AG10803 (cell line): ENCODE measurements at regions not wholly inside any gene's neighbourhood (a gene's known extent, or its start where the extent isn't known, plus 50 kb on each side); places are given as distances from the start of the nearest gene placed in this dataset.

Experiments used
- DNase-seq: peaks from one replicate; pipeline ENCODE4 v3.0.0; 2010; ENCODE audit warnings: low read depth
- H3K4me3 ChIP-seq: 2 replicates; pipeline ENCODE4 v1.5.1; 2011; ENCODE audit warnings: mild to moderate bottlenecking, low read length, control low read depth
- CTCF ChIP-seq: conservative IDR thresholded peaks from 2 replicates; pipeline ENCODE4 v1.5.1; 2011; ENCODE audit warnings: mild to moderate bottlenecking, low read length, control low read depth, inconsistent platforms

GRCh38 chr7:70944516-70944915, 187.4 kb upstream of the GALNT17 start:
- H3K4me3 ChIP-seq, result no peak overlapping the region
- TF ChIP-seq CTCF, result no peak
- DNase-seq, result no peak

DNA sequence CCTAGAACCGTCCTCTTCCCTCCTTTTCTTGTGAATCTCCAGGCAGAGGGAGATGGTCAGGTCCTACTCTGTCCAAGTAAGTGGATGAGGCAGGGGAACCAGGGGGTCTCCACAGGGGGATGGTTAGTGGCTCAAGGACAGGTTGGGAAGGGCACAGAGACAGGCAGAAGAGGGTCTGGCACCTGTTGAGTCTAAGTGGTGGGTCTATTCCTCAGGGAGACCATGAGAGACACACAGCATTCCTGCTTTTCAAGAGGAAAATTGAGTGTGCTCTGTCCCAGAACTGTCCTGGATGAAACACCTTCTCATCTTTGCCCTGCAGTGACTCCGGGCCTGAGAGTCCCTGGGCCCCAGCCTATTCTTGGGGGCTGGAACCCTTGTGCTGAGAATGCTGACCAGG, 184.8 kb upstream of the GALNT17 start:
- H3K4me3 ChIP-seq, result no peak overlapping the region
- no peak for DNase-seq
- no peak for TF ChIP-seq CTCF

DNA sequence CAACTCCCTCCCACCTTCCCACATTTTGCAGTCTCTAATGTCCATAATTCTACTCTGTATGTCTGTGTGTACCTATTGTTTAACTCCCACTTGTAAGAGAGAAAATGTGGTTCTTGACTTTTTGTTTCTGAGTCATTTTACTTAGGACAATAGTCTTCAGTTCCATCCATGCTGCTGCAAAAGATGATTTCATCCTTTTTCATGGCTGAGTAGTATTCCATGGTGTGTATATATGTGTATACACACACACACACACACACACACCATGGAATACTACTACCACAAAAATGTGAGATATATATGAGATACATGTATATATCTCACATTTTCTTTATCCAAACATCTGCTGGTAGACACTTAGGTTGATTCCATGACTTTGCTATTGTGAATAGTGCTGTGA, 182.1 kb upstream of the GALNT17 start:
- H3K4me3 ChIP-seq, result no peak overlapping the region
- no peak for DNase-seq
- no peak for TF ChIP-seq CTCF

DNA sequence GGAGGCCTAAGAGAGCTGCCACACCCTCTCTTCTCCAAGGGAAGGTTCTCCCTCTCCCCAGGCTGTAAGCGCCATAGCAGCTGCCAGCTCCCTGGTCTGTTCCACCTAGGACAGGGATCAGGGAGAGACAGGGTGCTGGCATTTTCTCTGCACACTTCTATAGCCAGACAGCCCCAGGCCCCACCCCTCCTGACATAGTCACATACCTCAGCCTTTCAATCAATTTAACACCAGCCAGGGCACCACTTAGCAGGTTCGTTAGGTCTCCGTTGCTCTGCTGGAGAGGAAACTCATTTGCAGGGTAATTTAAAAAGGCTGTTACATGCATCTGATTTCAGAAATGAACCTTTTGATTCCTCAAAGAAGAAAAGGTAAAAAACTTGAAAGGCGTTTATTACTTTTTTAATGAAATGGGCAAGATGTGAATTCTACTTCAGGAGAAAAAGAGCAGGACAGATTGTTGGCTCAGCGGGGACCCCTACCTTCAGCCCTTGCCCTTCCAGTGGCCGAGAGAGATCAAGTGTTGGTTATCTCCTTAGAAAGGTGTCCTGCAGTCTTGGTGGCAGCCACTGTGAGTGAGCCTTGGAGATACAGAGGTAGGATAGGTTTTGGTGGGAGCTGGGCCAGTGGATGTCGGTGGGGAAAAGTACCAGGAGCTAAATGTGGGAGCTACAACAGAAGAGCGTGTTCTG, 180.5 kb upstream of the GALNT17 start:
- no peak for DNase-seq
- no peak for TF ChIP-seq CTCF
- no peak overlapping the region for H3K4me3 ChIP-seq

- no peak for TF ChIP-seq CTCF
- DNase-seq, result no peak
- H3K4me3 ChIP-seq, result no peak overlapping the region
Measured at GRCh38 chr7:70952311-70952710, 179.6 kb upstream of the GALNT17 start.

DNA sequence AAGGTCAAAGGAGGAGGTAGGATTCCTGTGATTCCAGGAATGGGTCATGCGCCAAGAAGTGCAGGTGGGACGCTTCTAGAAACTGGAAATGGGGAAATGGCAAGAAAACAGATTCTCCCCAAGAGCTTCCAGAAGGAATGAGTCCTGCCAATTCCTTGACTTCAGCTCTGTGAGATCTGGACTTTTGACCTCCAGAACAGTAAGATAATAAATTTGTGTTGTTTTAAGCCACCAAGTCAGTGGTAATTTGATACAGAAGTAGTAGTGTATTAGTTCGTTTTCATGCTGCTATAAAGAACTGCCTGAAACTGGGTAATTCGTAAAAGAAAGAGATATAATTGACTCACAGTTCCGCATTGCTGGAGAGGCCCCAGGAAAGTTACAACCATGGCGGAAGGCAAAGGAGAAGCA, 178.6 kb upstream of the GALNT17 start:
- TF ChIP-seq CTCF, result no peak
- DNase-seq, result no peak
- no peak overlapping the region for H3K4me3 ChIP-seq

- no peak overlapping the region for H3K4me3 ChIP-seq
- no peak for DNase-seq
- no peak for TF ChIP-seq CTCF
Measured at GRCh38 chr7:70953796-70954195, 178.1 kb upstream of the GALNT17 start.
